B cell (primary cell): ENCODE measurements at regions not wholly inside any gene's neighbourhood (a gene's known extent, or its start where the extent isn't known, plus 50 kb on each side); places are given as distances from the start of the nearest gene placed in this dataset.

Experiments
- ATAC-seq: fragments of 200-7000 bp; cut with Tn5 transposase; one replicate; pipeline ENCODE4 v1.10.0; 2021; ENCODE audit warnings: low read depth, mild to moderate bottlenecking, moderate number of reproducible peaks, moderate library complexity
- CTCF ChIA-PET: fragments of 350-600 bp; sonication (Branson Sonifier 250); formaldehyde crosslinking; loops from one replicate; lab custom pipeline; 2021; ENCODE audit warnings: antibody characterized with exemption, inconsistent platforms; lab: Charles Lee
- POLR2A ChIA-PET: fragments of 350-600 bp; sonication (Branson Sonifier 250); formaldehyde crosslinking; loops from one replicate; lab custom pipeline; 2021; ENCODE audit warnings: antibody characterized with exemption; lab: Charles Lee
- DNase-seq: peaks from one replicate; pipeline ENCODE4 v3.0.0; 2013
- H2AFZ ChIP-seq: 2 replicates; pipeline ENCODE4 v1.6.1; 2012; ENCODE audit warnings: mild to moderate bottlenecking, low read depth, low read length; ENCODE audit not compliant: insufficient read depth, poor library complexity, severe bottlenecking
- H3K27ac ChIP-seq, 2 donors: 1 replicate in 1 of 2; 2 replicates in 1 of 2; pipeline ENCODE4 v1.5.1; 2012 to 2013; ENCODE audit warnings: low read length in 2 of 2, mild to moderate bottlenecking in 2 of 2, moderate library complexity in 1 of 2
- H3K27me3 ChIP-seq, 4 experiments: fragments of 200-600 bp in 1 of 4; sonication (generic) in 1 of 4; replicated peaks in 1 of 4; 1 replicate in 2 of 4; 2 replicates in 2 of 4; pipeline versions ENCODE4 v1.6.1 to v1.7.0; 2013 to 2016; ENCODE audit warnings: low read length in 3 of 4, mild to moderate bottlenecking in 2 of 4, mixed read lengths in 1 of 4, moderate library complexity in 1 of 4; ENCODE audit not compliant: insufficient read depth in 4 of 4, control insufficient read depth in 3 of 4; ENCODE audit errors: control extremely low read depth in 1 of 4
- H3K36me3 ChIP-seq, 2 experiments: replicated peaks in 1 of 2; 1 replicate in 1 of 2; 2 replicates in 1 of 2; pipeline versions ENCODE4 v1.6.1 to v1.7.1; 2013; ENCODE audit warnings: low read length in 1 of 2; ENCODE audit not compliant: insufficient read depth in 2 of 2, control insufficient read depth in 1 of 2; ENCODE audit errors: control extremely low read depth in 1 of 2, extremely low read depth in 1 of 2
- H3K4me1 ChIP-seq, 2 donors: fragments of 200-600 bp in 1 of 2; sonication (generic) in 1 of 2; 1 replicate in 1 of 2; 2 replicates in 1 of 2; pipeline versions ENCODE4 v1.5.1 to v1.6.1; 2013 to 2017; ENCODE audit warnings: low read length in 2 of 2; ENCODE audit not compliant: control insufficient read depth in 2 of 2, insufficient read depth in 2 of 2
- H3K4me2 ChIP-seq: replicated peaks from 2 replicates; pipeline ENCODE3; 2012; ENCODE audit warnings: mild to moderate bottlenecking, low read depth, low read length; ENCODE audit not compliant: poor library complexity, severe bottlenecking
- H3K4me3 ChIP-seq, 5 experiments: fragments of 200-600 bp in 1 of 5; sonication (generic) in 1 of 5; 1 replicate in 3 of 5; 2 replicates in 2 of 5; pipeline versions ENCODE4 v1.5.1 to v1.7.0; 2011 to 2016; ENCODE audit warnings: low read length in 4 of 5, mild to moderate bottlenecking in 4 of 5, low read depth in 2 of 5, control low read depth in 1 of 5, moderate library complexity in 1 of 5; ENCODE audit not compliant: insufficient read depth in 1 of 5; ENCODE audit errors: control extremely low read depth in 1 of 5, extremely low read depth in 1 of 5
- H3K79me2 ChIP-seq: fragments of 200-600 bp; sonication (generic); one replicate; pipeline ENCODE4 v1.6.0; 2016; ENCODE audit warnings: low read length; ENCODE audit not compliant: control insufficient read depth, insufficient read depth
- H3K9ac ChIP-seq: fragments of 200-600 bp; sonication (generic); 2 replicates; pipeline ENCODE4 v1.6.1; 2017; ENCODE audit warnings: mild to moderate bottlenecking, low read length, moderate library complexity
- H3K9me3 ChIP-seq, 3 donors: one replicate each; pipeline versions ENCODE4 v1.6.1 to v1.7.1; 2013; ENCODE audit warnings: low read length in 2 of 3; ENCODE audit not compliant: control insufficient read depth in 2 of 3, insufficient read depth in 1 of 3; ENCODE audit errors: control extremely low read depth in 1 of 3
- H4K20me1 ChIP-seq: 2 replicates; pipeline ENCODE4 v1.6.0; 2012; ENCODE audit warnings: mild to moderate bottlenecking, low read length; ENCODE audit not compliant: insufficient read depth, control insufficient read depth, poor library complexity, severe bottlenecking
- H3K27ac Mint-ChIP-seq: one replicate; pipeline ENCODE4 v1.8.0; 2021; ENCODE audit warnings: mixed read lengths
- H3K27me3 Mint-ChIP-seq: one replicate; pipeline ENCODE4 v1.8.0; 2021; ENCODE audit warnings: mixed read lengths
- H3K4me1 Mint-ChIP-seq: one replicate; pipeline ENCODE4 v1.8.0; 2021; ENCODE audit warnings: mixed read lengths
- H3K4me3 Mint-ChIP-seq: one replicate; pipeline ENCODE4 v1.8.0; 2021; ENCODE audit warnings: mixed read lengths
- H3K9me3 Mint-ChIP-seq: one replicate; pipeline ENCODE4 v1.8.0; 2022; ENCODE audit warnings: mixed read lengths; ENCODE audit not compliant: insufficient read depth
- CTCF ChIP-seq: fragments of 200-600 bp; IDR thresholded peaks from one replicate; pipeline ENCODE4 v1.8.0; 2022; ENCODE audit warnings: antibody characterized with exemption, mild to moderate bottlenecking
- EZH2 ChIP-seq: IDR thresholded peaks from 2 replicates; pipeline ENCODE4 v1.6.1; 2012; ENCODE audit warnings: borderline replicate concordance, low read depth, mild to moderate bottlenecking, moderate library complexity, low read length; ENCODE audit not compliant: insufficient read depth, poor library complexity, severe bottlenecking
- WGBS: methylation state at CpG from one replicate; pipeline ENCODE4 v1.1.5; 2013; ENCODE audit warnings: missing lambda C conversion rate; ENCODE audit not compliant: insufficient coverage; 5-methylcytosine and 5-hydroxymethylcytosine counted together
- intact Hi-C: fragments of 100-400 bp; cut with micrococcal nuclease; formaldehyde crosslinking; loops from one replicate; pipeline ENCODE4 v1.10.0; 2022

GRCh38 chr3:146712806-146713205 is 107.7 kb upstream of the PLSCR5 start:
- Histone ChIP-seq H3K27me3 (no peaks in the 10 kb centered on the region), H3K4me1 (no peaks in the 10 kb centered on the region), H3K9ac (no peak overlapping the region), H4K20me1 (no peaks in the 10 kb centered on the region), H3K9me3 (no peaks in the 10 kb centered on the region), H3K27ac (no peak overlapping the region), H2AFZ (no peak overlapping the region), H3K79me2 (no peaks in the 10 kb centered on the region), H3K4me3 (no peak overlapping the region), H3K4me2 (no peak overlapping the region), H3K36me3 (no peaks in the 10 kb centered on the region)
- no peak overlapping the region for H3K27ac Mint-ChIP-seq
- CTCF ChIA-PET, result no interaction called here
- intact Hi-C loops, result no loop called here
- DNase-seq, result no peak
- TF ChIP-seq CTCF, result no peak
- TF ChIP-seq EZH2, result no peak
- POLR2A ChIA-PET, result no interaction called here
- no peaks in the 10 kb centered on the region for H3K4me1 Mint-ChIP-seq
- no peaks in the 10 kb centered on the region for H3K27me3 Mint-ChIP-seq
- no peak overlapping the region for H3K4me3 Mint-ChIP-seq
- ATAC-seq, result no peak
- H3K9me3 Mint-ChIP-seq, result no peaks in the 10 kb centered on the region
- no CpG with 5 or more reads among the region's 3 CpGs for WGBS

GRCh38 chr3:146709969-146710368 is 104.8 kb upstream of the PLSCR5 start:
- H3K4me1 Mint-ChIP-seq, result no peaks in the 10 kb centered on the region
- H3K9ac ChIP-seq, result no peak overlapping the region
- no peaks in the 10 kb centered on the region for H3K9me3 Mint-ChIP-seq
- H3K27ac ChIP-seq, result no peak overlapping the region
- H3K9me3 ChIP-seq, result no peaks in the 10 kb centered on the region
- TF ChIP-seq CTCF (no peak), EZH2 (no peak)
- POLR2A ChIA-PET, result no interaction called here
- no peaks in the 10 kb centered on the region for H3K27me3 ChIP-seq
- no peak overlapping the region for H2AFZ ChIP-seq
- no peaks in the 10 kb centered on the region for H3K36me3 ChIP-seq
- H3K27ac Mint-ChIP-seq, result no peak overlapping the region
- H3K4me3 ChIP-seq, result no peak overlapping the region
- no peak overlapping the region for H3K4me3 Mint-ChIP-seq
- CTCF ChIA-PET, result no interaction called here
- ATAC-seq (no peak), DNase-seq (no peak)
- no CpG with 5 or more reads among the region's 3 CpGs for WGBS
- H3K27me3 Mint-ChIP-seq, result no peaks in the 10 kb centered on the region
- no peaks in the 10 kb centered on the region for H3K79me2 ChIP-seq
- intact Hi-C loops, result no loop called here
- no peaks in the 10 kb centered on the region for H3K4me1 ChIP-seq
- H4K20me1 ChIP-seq, result no peaks in the 10 kb centered on the region
- H3K4me2 ChIP-seq, result no peak overlapping the region
